Activated naive CD4-positive, alpha-beta T cell treated with anti-CD3 and anti-CD28 coated beads, Interleukin-2, amount 10 ng/mL, durations not matched to agents 7 days and 5 days (primary cell): ENCODE measurements at regions not wholly inside any gene's neighbourhood (a gene's known extent, or its start where the extent isn't known, plus 50 kb on each side); places are given as distances from the start of the nearest gene placed in this dataset.
"Not testable (repeated sequence)": the region's sequence is repeated elsewhere in the genome, so short reads cannot be mapped to it uniquely, and the experiment has no call there.

ENCODE experiments used
- CTCF ChIA-PET: fragments of 350-600 bp; sonication (Branson Sonifier 250); formaldehyde crosslinking; loops from one replicate; lab custom pipeline; 2021; ENCODE audit warnings: antibody characterized with exemption; lab: Charles Lee
- DNase-seq: peaks from one replicate; pipeline ENCODE4 v3.0.0-alpha.2; 2020
- H3K27ac Mint-ChIP-seq: one replicate; pipeline ENCODE4 v1.8.0; 2021; ENCODE audit warnings: mild to moderate bottlenecking, moderate library complexity, mixed read lengths
- H3K27me3 Mint-ChIP-seq: one replicate; pipeline ENCODE4 v1.8.0; 2021; ENCODE audit warnings: mild to moderate bottlenecking, mixed read lengths
- H3K36me3 Mint-ChIP-seq: one replicate; pipeline ENCODE4 v1.8.0; 2021; ENCODE audit warnings: mixed read lengths
- H3K4me1 Mint-ChIP-seq: one replicate; pipeline ENCODE4 v1.8.0; 2021; ENCODE audit warnings: mixed read lengths
- H3K4me3 Mint-ChIP-seq: one replicate; pipeline ENCODE4 v1.8.0; 2021; ENCODE audit warnings: mild to moderate bottlenecking, moderate library complexity, mixed read lengths
- H3K9me3 Mint-ChIP-seq: one replicate; pipeline ENCODE4 v1.8.0; 2021; ENCODE audit warnings: mixed read lengths

GRCh38 chr5:10031817-10032216 lies 217.9 kb downstream of the ATPSCKMT start:
- CTCF ChIA-PET = no interaction called here
- no peaks in the 10 kb centered on the region for H3K4me1 Mint-ChIP-seq
- no peak overlapping the region for H3K27ac Mint-ChIP-seq
- no peaks in the 10 kb centered on the region for H3K27me3 Mint-ChIP-seq
- peaks cover 3% of the 10 kb centered on the region for H3K9me3 Mint-ChIP-seq
- no peaks in the 10 kb centered on the region for H3K36me3 Mint-ChIP-seq
- no peak overlapping the region for H3K4me3 Mint-ChIP-seq
- DNase-seq = no peak

GRCh38 chr5:10030219-10030831 lies 219.4 kb downstream of the ATPSCKMT start:
- no peaks in the 10 kb centered on the region for H3K4me1 Mint-ChIP-seq
- no peak overlapping the region for H3K27ac Mint-ChIP-seq
- H3K4me3 Mint-ChIP-seq = no peak overlapping the region
- H3K9me3 Mint-ChIP-seq = peaks cover 7% of the 10 kb centered on the region
- CTCF ChIA-PET = no interaction called here
- no peaks in the 10 kb centered on the region for H3K27me3 Mint-ChIP-seq
- no peaks in the 10 kb centered on the region for H3K36me3 Mint-ChIP-seq
- DNase-seq = no peak

GRCh38 chr5:10023494-10023893 lies 226.2 kb downstream of the ATPSCKMT start:
- no peak for DNase-seq
- CTCF ChIA-PET = no interaction called here
- Mint-ChIP-seq H3K9me3 (peaks cover 5% of the 10 kb centered on the region), H3K36me3 (no peaks in the 10 kb centered on the region), H3K4me3 (no peak overlapping the region), H3K4me1 (no peaks in the 10 kb centered on the region), H3K27me3 (no peaks in the 10 kb centered on the region), H3K27ac (no peak overlapping the region)

GRCh38 chr5:10021248-10021647 lies 228.4 kb downstream of the ATPSCKMT start:
- H3K36me3 Mint-ChIP-seq = no peaks in the 10 kb centered on the region
- H3K4me1 Mint-ChIP-seq = no peaks in the 10 kb centered on the region
- H3K27ac Mint-ChIP-seq = no peak overlapping the region
- peaks cover 4% of the 10 kb centered on the region for H3K9me3 Mint-ChIP-seq
- H3K27me3 Mint-ChIP-seq = no peaks in the 10 kb centered on the region
- H3K4me3 Mint-ChIP-seq = no peak overlapping the region
- CTCF ChIA-PET = no interaction called here
- DNase-seq = no peak

GRCh38 chr5:10019236-10019635 lies 230.5 kb downstream of the ATPSCKMT start:
- no peaks in the 10 kb centered on the region for H3K36me3 Mint-ChIP-seq
- H3K4me3 Mint-ChIP-seq = no peak overlapping the region
- H3K4me1 Mint-ChIP-seq = no peaks in the 10 kb centered on the region
- H3K27ac Mint-ChIP-seq = no peak overlapping the region
- H3K27me3 Mint-ChIP-seq = no peaks in the 10 kb centered on the region
- H3K9me3 Mint-ChIP-seq = peaks cover 10% of the 10 kb centered on the region
- CTCF ChIA-PET = no interaction called here
- DNase-seq = no peak

GRCh38 chr5:10018201-10019069 lies 231.3 kb downstream of the ATPSCKMT start:
- Mint-ChIP-seq H3K4me1 (no peaks in the 10 kb centered on the region), H3K27me3 (no peaks in the 10 kb centered on the region), H3K36me3 (no peaks in the 10 kb centered on the region), H3K9me3 (peaks cover 10% of the 10 kb centered on the region), H3K4me3 (no peak overlapping the region), H3K27ac (no peak overlapping the region)
- CTCF ChIA-PET = no interaction called here
- no peak for DNase-seq

GRCh38 chr5:10017786-10018185 lies 231.9 kb downstream of the ATPSCKMT start:
- Mint-ChIP-seq H3K36me3 (no peaks in the 10 kb centered on the region), H3K4me3 (no peak overlapping the region)

GRCh38 chr5:10016559-10016958 lies 233.1 kb downstream of the ATPSCKMT start:
- H3K27me3 Mint-ChIP-seq, H3K4me3 Mint-ChIP-seq, CTCF ChIA-PET, H3K4me1 Mint-ChIP-seq, H3K27ac Mint-ChIP-seq, H3K9me3 Mint-ChIP-seq, H3K36me3 Mint-ChIP-seq, DNase-seq: not testable (repeated sequence)

More at GRCh38 chr5:10017786-10018185, 231.9 kb downstream of the ATPSCKMT start:
- DNase-seq = no peak
- Mint-ChIP-seq H3K27me3 (no peaks in the 10 kb centered on the region), H3K9me3 (peaks cover 10% of the 10 kb centered on the region), H3K27ac (no peak overlapping the region), H3K4me1 (no peaks in the 10 kb centered on the region)
- CTCF ChIA-PET = no interaction called here

- H3K27ac Mint-ChIP-seq, H3K36me3 Mint-ChIP-seq, H3K9me3 Mint-ChIP-seq, H3K27me3 Mint-ChIP-seq, CTCF ChIA-PET, H3K4me3 Mint-ChIP-seq, DNase-seq, H3K4me1 Mint-ChIP-seq: not testable (repeated sequence)
These were observed 234.0 kb downstream of the ATPSCKMT start for GRCh38 chr5:10015681-10016080.

GRCh38 chr5:10009802-10010201 lies 239.9 kb downstream of the ATPSCKMT start:
- CTCF ChIA-PET = no interaction called here
- no peaks in the 10 kb centered on the region for H3K36me3 Mint-ChIP-seq
- H3K27me3 Mint-ChIP-seq = no peaks in the 10 kb centered on the region
- peaks cover 4% of the 10 kb centered on the region for H3K9me3 Mint-ChIP-seq
- DNase-seq = no peak
- H3K27ac Mint-ChIP-seq = no peak overlapping the region
- H3K4me1 Mint-ChIP-seq = no peaks in the 10 kb centered on the region
- no peak overlapping the region for H3K4me3 Mint-ChIP-seq

- no peaks in the 10 kb centered on the region for H3K36me3 Mint-ChIP-seq
- no peaks in the 10 kb centered on the region for H3K4me1 Mint-ChIP-seq
- DNase-seq = no peak
- no peak overlapping the region for H3K27ac Mint-ChIP-seq
- no peaks in the 10 kb centered on the region for H3K27me3 Mint-ChIP-seq
- CTCF ChIA-PET = no interaction called here
- peaks cover 10% of the 10 kb centered on the region for H3K9me3 Mint-ChIP-seq
- no peak overlapping the region for H3K4me3 Mint-ChIP-seq
These were observed 262.6 kb downstream of the ATPSCKMT start for GRCh38 chr5:9987101-9987500.

- Mint-ChIP-seq H3K36me3 (no peaks in the 10 kb centered on the region), H3K27ac (no peak overlapping the region), H3K4me1 (no peaks in the 10 kb centered on the region), H3K4me3 (no peak overlapping the region), H3K27me3 (no peaks in the 10 kb centered on the region), H3K9me3 (peaks cover 2% of the 10 kb centered on the region)
- CTCF ChIA-PET = no interaction called here
- DNase-seq = no peak
These were observed 272.6 kb downstream of the ATPSCKMT start for GRCh38 chr5:9977070-9977469.

GRCh38 chr5:9976621-9977020 lies 273.1 kb downstream of the ATPSCKMT start:
- Mint-ChIP-seq H3K4me3 (no peak overlapping the region), H3K27me3 (no peaks in the 10 kb centered on the region), H3K4me1 (no peaks in the 10 kb centered on the region), H3K36me3 (no peaks in the 10 kb centered on the region), H3K9me3 (peaks cover 2% of the 10 kb centered on the region), H3K27ac (no peak overlapping the region)
- DNase-seq = no peak
- CTCF ChIA-PET = no interaction called here

GRCh38 chr5:9972059-9972458 lies 277.6 kb downstream of the ATPSCKMT start:
- H3K9me3 Mint-ChIP-seq = peaks cover 6% of the 10 kb centered on the region
- DNase-seq = no peak
- H3K27ac Mint-ChIP-seq = no peak overlapping the region
- H3K4me1 Mint-ChIP-seq = no peaks in the 10 kb centered on the region
- CTCF ChIA-PET = no interaction called here
- H3K36me3 Mint-ChIP-seq = no peaks in the 10 kb centered on the region
- H3K27me3 Mint-ChIP-seq = no peaks in the 10 kb centered on the region
- no peak overlapping the region for H3K4me3 Mint-ChIP-seq

- Mint-ChIP-seq H3K4me3 (no peak overlapping the region), H3K4me1 (no peaks in the 10 kb centered on the region), H3K27me3 (no peaks in the 10 kb centered on the region), H3K9me3 (peaks cover 6% of the 10 kb centered on the region), H3K36me3 (no peaks in the 10 kb centered on the region), H3K27ac (no peak overlapping the region)
- DNase-seq = no peak
- CTCF ChIA-PET = no interaction called here
These were observed 278.4 kb downstream of the ATPSCKMT start for GRCh38 chr5:9971301-9971700.
